ENCODE measurements at regions not wholly inside any gene's neighbourhood (a gene's known extent, or its start where the extent isn't known, plus 50 kb on each side); places are given as distances from the start of the nearest gene placed in this dataset.

GRCh38 chr2:111665551-111666116 is 218.4 kb downstream of the ANAPC1 start (continued):
- TF ChIP-seq ATF2 (IDR thresholded peaks at IDR 0.05; ENCODE audit: low read length) (no peak), TEAD4 (IDR thresholded peaks at IDR 0.05; ENCODE audit: low read depth, low read length) (no peak), ZNF274 (IDR thresholded peaks at IDR 0.05; ENCODE audit: borderline replicate concordance, extremely low read depth, low read length) (no peak), SRF (IDR thresholded peaks at IDR 0.05; ENCODE audit: low read depth, low read length) (no peak), BCL11A (IDR thresholded peaks at IDR 0.05; ENCODE audit: low read depth in 2 of 2, low read length in 2 of 2) (no peak), NANOG (IDR thresholded peaks at IDR 0.05; ENCODE audit: insufficient read depth, low read depth, low read length, poor library complexity, severe bottlenecking) (no peak), JUN (IDR thresholded peaks at IDR 0.05; ENCODE audit: low read depth, low read length) (no peak)

All from H1 (cell line).